ENCODE measurements at regions not wholly inside any gene's neighbourhood (a gene's known extent, or its start where the extent isn't known, plus 50 kb on each side); places are given as distances from the start of the nearest gene placed in this dataset.

- DNase-seq (ENCODE audit: insufficient read length, low spot score) (no peak), FAIRE-seq (no peak)
These were observed 97.8 kb downstream of the AQP9 start for GRCh38 chr15:58235961-58236360.

GRCh38 chr15:58240191-58240932 is 102.2 kb downstream of the AQP9 start:
- no peak for DNase-seq (ENCODE audit: insufficient read length, low spot score)
- FAIRE-seq = no peak

- DNase-seq (ENCODE audit: insufficient read length, low spot score) (no peak), FAIRE-seq (no peak)
These were observed 103.7 kb downstream of the AQP9 start for GRCh38 chr15:58241872-58242271.

- DNase-seq (ENCODE audit: insufficient read length, low spot score) (no peak), FAIRE-seq (no peak)
These were observed 104.9 kb downstream of the AQP9 start for GRCh38 chr15:58243070-58243469.

GRCh38 chr15:58244536-58244935 is 106.4 kb downstream of the AQP9 start:
- DNase-seq (ENCODE audit: insufficient read length, low spot score) (no peak), FAIRE-seq (no peak)

GRCh38 chr15:58246041-58246440 is 107.9 kb downstream of the AQP9 start:
- DNase-seq (ENCODE audit: insufficient read length, low spot score) = no peak
- FAIRE-seq = no peak

- FAIRE-seq (no peak), DNase-seq (ENCODE audit: insufficient read length, low spot score) (no peak)
These were observed 110.0 kb downstream of the AQP9 start for GRCh38 chr15:58247855-58248842.

GRCh38 chr15:58249646-58250312 is 111.6 kb downstream of the AQP9 start:
- DNase-seq (ENCODE audit: insufficient read length, low spot score) = no peak
- no peak for FAIRE-seq

GRCh38 chr15:58252586-58253323 is 114.6 kb downstream of the AQP9 start:
- DNase-seq (ENCODE audit: insufficient read length, low spot score) = no peak
- FAIRE-seq = no peak

- FAIRE-seq (no peak), DNase-seq (ENCODE audit: insufficient read length, low spot score) (no peak)
These were observed 119.7 kb downstream of the AQP9 start for GRCh38 chr15:58257776-58258325.

- FAIRE-seq (no peak), DNase-seq (ENCODE audit: insufficient read length, low spot score) (no peak)
These were observed 120.5 kb downstream of the AQP9 start for GRCh38 chr15:58258501-58259292.

- DNase-seq (ENCODE audit: insufficient read length, low spot score) = no peak
- FAIRE-seq = no peak
These were observed 122.1 kb downstream of the AQP9 start for GRCh38 chr15:58260205-58260724.

GRCh38 chr15:58260725-58261267 is 122.6 kb downstream of the AQP9 start:
- DNase-seq (ENCODE audit: insufficient read length, low spot score) = no peak
- FAIRE-seq = no peak

GRCh38 chr15:58261368-58261767 is 123.2 kb downstream of the AQP9 start:
- FAIRE-seq = no peak
- DNase-seq (ENCODE audit: insufficient read length, low spot score) = no peak

- DNase-seq (ENCODE audit: insufficient read length, low spot score) (no peak), FAIRE-seq (no peak)
These were observed 126.1 kb downstream of the AQP9 start for GRCh38 chr15:58264053-58264971.

- FAIRE-seq = no peak
- no peak for DNase-seq (ENCODE audit: insufficient read length, low spot score)
These were observed 128.9 kb downstream of the AQP9 start for GRCh38 chr15:58267051-58267450.

GRCh38 chr15:58268746-58269267 is 130.6 kb downstream of the AQP9 start:
- no peak for FAIRE-seq

More at GRCh38 chr15:58268746-58269267, 130.6 kb downstream of the AQP9 start:
- no peak for DNase-seq (ENCODE audit: insufficient read length, low spot score)
